GM18858 (cell line): ENCODE measurements at regions not wholly inside any gene's neighbourhood (a gene's known extent, or its start where the extent isn't known, plus 50 kb on each side); places are given as distances from the start of the nearest gene placed in this dataset.
A peak's percentile ranks its signal among the peaks of the same experiment; 100 is the strongest.
"Not testable (repeated sequence)": the region's sequence is repeated elsewhere in the genome, so short reads cannot be mapped to it uniquely, and the experiment has no call there.

ENCODE experiments used
- ATAC-seq: cut with Tn5 transposase; IDR thresholded peaks from one replicate; pipeline ENCODE4 v1.9.1; 2021; ENCODE audit not compliant: unreplicated experiment

DNA sequence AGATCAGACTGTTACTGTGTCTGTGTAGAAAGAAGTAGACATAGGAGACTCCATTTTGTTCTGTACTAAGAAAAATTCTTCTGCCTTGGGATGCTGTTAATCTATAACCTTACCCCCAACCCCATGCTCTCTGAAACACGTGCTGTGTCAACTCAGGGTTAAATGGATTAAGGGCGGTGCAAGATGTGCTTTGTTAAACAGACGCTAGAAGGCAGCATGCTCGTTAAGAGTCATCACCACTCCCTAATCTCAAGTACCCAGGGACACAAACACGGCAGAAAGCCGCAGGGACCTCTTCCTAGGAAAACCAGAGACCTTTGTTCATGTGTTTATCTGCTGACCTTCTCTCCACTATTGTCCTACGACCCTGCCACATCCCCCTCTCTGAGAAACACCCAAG is 137.0 kb upstream of the PROKR2 start:
- not testable (repeated sequence) for ATAC-seq

DNA sequence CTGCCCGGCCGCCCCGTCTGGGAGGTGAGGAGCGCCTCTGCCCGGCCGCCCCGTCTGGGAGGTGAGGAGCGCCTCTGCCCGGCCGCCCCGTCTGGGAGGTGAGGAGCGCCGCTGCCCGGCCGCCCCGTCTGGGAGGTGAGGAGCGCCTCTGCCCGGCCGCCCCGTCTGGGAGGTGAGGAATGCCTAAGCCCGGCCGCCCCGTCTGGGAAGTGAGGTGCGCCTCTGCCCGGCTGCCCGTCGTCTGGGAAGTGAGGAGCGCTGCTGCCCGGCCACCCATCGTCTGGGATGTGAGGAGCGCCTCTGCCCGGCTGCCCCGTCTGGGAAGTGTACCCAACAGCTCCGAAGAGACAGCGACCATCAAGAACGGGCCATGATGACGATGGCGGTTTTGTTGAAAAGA is 136.6 kb upstream of the PROKR2 start:
- ATAC-seq: not testable (repeated sequence)

- not testable (repeated sequence) for ATAC-seq
Measured at GRCh38 chr20:5452691-5453090, 135.9 kb upstream of the PROKR2 start.

GRCh38 chr20:5452286-5452685 is 135.5 kb upstream of the PROKR2 start:
- not testable (repeated sequence) for ATAC-seq

- ATAC-seq: no peak
Measured at GRCh38 chr20:5451643-5452210, 135.0 kb upstream of the PROKR2 start.

GRCh38 chr20:5448449-5449118 is 131.8 kb upstream of the PROKR2 start:
- no peak for ATAC-seq

- no peak for ATAC-seq
Measured at GRCh38 chr20:5447188-5447587, 130.4 kb upstream of the PROKR2 start.

- no peak for ATAC-seq
Measured at GRCh38 chr20:5445611-5446010, 128.9 kb upstream of the PROKR2 start.

DNA sequence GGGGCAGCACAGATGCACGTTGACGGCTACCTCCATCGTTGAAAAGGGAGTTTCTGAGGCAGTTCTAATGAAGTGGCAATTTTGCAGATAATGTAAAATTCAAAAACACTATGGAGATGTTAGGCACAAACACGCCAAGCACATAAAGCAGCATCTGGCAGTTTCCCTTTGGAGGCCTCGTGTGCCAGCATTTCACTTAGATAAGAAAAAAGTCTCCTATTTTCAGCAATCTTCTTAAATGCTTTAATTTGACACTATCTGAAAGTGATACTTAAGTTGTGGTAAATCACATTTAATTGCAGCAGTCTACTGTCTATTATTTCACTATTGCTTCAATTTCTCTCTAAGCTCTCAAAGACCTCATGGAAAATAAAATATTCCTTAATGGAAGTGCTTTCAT is 125.3 kb upstream of the PROKR2 start:
- no peak for ATAC-seq

DNA sequence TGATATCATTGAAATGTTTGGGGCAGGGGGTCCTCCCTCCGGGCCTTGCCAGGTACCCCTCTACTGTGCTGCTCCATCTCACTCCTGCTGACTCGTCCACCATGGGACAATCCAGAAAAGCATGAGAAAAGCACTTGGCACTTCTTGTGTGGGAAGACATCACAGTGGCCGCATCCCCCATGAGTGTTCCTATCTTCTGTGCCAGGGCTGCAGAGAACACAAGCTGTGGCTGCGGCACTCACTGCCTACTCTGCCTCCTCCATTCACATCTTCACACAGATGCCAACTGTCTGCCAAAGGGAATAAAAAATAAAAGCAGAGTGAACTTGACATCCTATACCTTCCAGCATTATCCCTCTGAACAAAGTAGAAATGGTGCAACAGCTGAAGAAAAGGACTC is 117.4 kb upstream of the PROKR2 start:
- ATAC-seq: no peak

DNA sequence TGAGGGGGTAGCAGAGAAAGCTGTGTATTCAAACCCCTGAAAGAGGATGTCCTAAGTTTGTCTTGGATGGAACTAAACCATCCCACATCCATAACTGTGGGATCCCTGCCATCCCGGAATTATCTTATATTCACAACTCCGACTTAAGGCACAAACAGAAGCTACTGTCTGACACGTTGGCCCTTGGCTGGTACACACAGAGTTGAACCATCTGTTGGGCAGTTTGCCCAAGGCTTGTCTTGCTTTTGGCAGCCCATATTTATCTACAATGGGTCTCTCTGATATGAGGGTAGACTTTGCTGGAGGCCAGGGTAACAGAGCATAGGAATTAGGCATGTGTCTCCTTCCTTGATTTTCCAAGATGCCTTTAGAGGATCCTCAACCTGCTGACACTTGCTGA is 116.6 kb upstream of the PROKR2 start:
- ATAC-seq: no peak

DNA sequence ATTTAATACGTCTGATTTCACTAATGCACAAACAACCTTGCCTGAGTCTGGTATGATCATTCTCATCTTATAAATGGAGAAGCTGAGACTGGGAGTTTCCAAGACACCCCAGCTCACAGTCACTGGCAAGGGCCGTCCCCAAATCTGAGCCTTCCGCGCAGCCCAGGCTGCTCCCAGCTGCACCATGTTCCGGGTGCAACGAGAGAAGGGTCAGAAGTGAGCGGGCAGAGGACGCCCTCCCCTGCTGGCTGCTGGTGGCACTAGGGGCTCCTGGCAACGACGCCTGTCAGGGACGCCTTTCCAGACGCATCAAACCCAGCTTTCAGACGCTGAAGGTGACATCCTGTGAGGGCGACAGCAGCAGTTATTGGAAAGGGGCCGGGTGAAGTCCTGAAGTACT is 115.3 kb upstream of the PROKR2 start:
- no peak for ATAC-seq

DNA sequence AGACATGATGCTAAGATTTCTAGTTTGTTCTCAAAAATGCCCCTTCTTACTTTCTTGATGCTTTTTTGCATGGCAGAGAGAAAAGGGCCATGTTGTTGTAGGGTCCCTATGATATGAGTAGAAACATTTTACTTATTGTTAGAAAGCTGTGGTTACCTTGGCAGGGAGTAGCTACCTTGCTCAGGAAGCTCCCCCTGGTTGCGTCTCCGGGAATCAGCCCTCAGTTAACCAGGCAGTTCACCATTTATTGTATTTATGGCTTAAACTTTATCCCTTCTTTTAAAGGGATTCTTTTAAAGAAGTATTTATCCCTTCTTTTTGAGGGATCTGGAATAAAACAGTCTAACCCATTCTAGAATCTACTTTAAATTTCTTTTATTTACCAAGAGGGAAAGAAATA is 113.9 kb upstream of the PROKR2 start:
- no peak for ATAC-seq

- ATAC-seq: no peak
Measured at GRCh38 chr20:5426026-5426425, 109.3 kb upstream of the PROKR2 start.

GRCh38 chr20:5416086-5416485 is 99.3 kb upstream of the PROKR2 start:
- no peak for ATAC-seq

- ATAC-seq: no peak
Measured at GRCh38 chr20:5413394-5413793, 96.6 kb upstream of the PROKR2 start.

GRCh38 chr20:5410470-5410869 is 93.7 kb upstream of the PROKR2 start:
- no peak for ATAC-seq

DNA sequence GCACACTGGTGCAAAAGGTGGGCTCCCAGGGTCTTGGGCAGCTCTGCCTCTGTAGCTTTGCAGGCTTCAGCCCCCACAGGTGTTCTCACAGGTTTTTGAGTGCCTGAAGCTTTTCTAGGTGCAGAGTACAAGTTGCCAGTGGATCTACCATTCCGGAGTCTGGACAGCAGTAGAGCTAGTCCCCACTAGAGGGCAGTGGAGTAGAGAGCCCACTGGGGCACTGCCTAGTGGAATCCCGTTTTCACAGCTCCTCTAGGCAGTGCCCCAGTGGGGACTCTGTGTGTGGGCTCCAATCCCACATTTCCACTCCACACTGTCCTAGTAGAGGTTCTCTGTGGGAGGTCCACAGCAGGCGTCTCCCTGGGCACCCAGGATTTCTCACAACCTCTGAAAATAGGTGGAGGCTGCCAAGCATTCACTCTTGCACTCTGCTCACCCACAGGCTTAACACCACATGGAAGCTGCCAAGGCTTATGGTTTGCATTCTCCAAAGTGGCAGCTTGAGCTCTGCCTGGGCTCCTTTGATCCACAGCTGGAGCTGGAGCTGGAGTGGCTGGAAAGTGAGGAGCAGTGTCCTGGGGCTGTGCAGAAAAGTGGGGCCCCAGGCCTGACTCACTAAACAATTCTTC is 86.3 kb upstream of the PROKR2 start:
- ATAC-seq: peak; percentile 65

DNA sequence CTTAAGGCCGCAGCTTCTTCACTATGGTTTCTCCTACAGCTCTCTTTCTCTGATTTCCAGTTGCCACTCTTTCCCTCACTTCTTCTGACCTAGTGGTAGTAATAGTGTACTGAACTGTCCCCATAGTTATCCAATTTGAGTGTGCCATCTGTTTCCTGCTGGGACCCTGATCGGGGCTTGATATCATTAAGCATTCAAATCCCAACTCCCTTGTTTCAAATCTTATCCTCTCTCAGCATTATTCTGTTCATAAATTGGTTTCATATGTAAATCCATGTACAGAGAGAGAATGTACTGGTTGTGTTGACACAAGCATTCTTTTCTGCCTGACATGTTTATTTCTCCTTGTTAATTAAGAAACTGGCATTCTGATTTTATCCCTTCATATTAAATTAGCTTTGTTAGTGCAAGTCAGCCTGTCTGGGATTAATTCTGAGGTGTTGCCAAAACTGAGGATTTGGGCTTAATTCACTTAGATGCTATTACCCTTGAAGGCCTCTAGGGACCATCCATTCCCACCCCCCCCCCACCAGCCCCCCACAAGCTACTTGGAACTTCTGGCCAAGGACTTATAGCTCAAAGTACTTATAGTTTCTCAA is 84.6 kb upstream of the PROKR2 start:
- ATAC-seq: no peak

DNA sequence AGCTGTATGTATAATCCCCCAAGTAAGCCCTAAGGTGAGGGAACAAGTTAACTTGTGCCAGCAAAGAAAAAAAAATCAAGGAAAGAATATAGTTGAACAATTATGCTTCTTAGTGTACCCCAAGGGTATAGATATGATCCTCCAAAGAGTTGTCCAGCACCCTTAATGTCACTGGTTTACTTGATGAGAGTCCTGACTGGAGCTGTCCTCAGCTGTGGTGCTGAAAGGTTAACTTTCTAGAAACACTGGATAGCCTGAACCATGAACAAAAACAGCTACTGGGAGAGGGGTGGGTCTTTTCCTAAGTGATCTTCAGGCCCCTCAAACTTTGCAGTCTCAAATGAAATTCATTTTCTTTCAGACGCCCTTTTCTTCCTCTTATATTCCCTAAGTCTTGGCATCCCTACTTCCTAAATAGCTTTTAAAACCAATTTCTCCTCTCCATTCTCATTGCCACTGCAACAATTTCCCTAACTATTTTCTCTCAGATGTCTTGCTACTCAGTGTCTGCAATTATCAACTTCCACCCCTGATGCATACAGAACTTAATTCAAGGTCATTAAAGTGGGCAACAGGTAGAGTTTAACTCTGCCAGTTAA is 83.5 kb upstream of the PROKR2 start:
- ATAC-seq: no peak

DNA sequence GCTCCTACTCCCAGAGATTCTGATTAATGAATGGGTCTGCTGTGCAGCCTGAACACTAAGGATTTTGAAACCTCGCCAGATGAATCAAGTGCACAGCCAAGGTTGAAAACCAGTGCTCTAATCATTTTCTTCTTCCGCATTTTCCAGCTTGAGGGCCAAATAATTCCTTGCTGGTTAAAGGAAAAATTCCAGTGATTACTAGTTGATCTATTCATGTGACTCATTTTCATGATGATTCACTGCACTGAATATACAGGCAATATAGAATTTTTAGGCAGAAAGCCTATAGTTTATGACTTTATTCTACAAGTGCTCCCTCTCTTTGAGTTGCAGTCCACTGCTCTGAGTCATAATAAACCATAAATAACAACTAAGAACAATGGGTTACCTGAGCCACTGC is 80.6 kb upstream of the PROKR2 start:
- ATAC-seq: no peak
